NCI-H510A (cell line): ENCODE measurements at regions not wholly inside any gene's neighbourhood (a gene's known extent, or its start where the extent isn't known, plus 50 kb on each side); places are given as distances from the start of the nearest gene placed in this dataset.
"Not testable (repeated sequence)": the region's sequence is repeated elsewhere in the genome, so short reads cannot be mapped to it uniquely, and the experiment has no call there.

ENCODE experiments used
- DNase-seq: peaks from one replicate; lab custom pipeline; 2025; lab: John Stamatoyannopoulos, UW

GRCh38 chr10:11691319-11691755, 50.8 kb upstream of the ECHDC3 start:
- DNase-seq = no peak

DNA sequence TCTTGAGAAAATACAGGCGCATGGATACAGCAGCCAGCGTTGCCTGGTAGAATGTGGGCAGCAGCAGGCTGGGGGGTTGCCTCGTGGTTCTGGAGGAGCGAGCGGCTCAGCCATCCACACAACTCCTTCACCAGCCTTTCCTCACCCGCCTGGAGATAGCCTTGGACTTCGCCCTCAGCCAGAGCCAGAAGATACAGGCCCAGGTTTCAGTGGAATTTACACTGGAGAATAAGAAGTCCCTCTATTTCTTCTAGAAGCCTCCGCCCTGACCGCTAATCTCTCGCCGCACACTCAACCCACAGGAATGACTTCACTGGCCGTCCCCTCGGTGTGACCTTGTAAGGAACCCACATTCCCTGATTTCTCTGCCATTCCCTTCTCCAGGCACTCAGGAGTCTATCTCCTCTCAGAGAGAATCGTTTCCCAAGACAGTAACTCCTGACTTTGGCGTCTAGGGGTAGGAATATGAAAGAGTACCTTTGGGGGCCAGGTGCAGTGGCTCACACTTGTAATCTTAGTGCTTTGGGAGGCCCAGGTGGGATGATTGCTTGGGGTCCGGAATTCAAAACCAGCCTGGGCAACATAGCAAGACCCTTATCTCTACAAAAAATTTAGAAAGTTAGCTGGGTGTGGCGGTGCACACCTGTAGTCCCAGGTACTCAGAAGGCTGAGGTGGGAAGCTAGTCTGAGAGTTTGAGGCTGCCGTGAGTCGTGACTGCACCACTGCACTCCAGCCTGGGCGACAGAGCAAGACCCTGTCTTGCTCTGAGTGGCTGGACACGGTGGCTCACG, 52.0 kb upstream of the ECHDC3 start:
- no peak for DNase-seq

- DNase-seq = not testable (repeated sequence)
Observed at GRCh38 chr10:11688448-11688795, 53.8 kb upstream of the ECHDC3 start.

DNA sequence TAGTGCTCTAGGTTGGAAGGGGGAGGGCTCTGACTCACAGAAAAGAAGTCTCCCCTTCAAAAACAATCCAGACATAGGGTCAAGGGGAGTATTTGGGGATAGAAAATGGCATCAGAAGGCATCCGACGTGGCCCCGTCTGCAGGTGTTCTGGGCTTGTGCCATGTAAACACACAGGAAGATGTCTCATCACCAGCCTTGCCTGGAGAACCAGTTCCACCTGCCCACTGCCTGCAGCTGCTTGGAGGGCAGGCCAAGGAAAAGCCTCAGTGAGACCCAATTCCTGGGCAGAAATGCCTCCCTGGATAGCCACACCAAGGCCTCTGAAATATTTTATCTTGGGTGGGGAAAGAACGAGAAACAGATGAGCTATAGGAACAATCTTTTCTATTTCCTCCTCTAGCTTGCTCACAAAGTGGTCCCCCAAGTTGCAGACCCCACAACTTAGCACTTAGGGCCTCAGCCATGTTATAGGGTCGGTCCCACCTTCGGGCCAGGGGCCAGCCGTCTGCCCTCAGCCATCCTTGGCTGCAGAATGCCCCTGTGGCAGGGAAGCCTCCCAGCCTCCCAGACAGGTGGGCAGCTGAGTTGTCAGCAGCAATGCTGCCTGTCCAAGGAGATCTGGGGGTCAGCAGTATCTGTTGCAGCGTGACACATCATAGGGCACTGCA, 54.3 kb upstream of the ECHDC3 start:
- no peak for DNase-seq

DNA sequence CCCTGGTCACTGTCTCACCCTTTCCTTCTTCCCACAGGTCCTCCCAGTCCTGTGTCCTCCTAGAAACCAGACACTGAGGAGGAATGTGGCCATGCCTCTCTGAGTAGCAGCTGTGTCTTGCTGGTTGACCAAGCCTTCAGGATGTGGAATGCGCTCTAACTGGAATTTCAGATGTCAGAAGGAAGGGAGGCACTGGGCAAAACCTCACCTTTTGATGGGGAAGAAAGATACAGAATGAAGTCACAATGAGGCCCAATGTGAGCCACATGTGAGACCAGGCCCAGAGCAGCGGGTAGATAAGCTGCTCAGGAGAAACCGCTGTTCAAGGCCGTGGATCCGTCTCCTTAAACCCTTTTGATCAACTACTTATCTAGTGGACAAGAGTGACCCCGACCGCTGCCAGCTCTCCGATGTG, 54.8 kb upstream of the ECHDC3 start:
- DNase-seq = no peak

- DNase-seq = peak; percentile 49
Observed at GRCh38 chr10:11685787-11686218, 56.4 kb upstream of the ECHDC3 start.

DNA sequence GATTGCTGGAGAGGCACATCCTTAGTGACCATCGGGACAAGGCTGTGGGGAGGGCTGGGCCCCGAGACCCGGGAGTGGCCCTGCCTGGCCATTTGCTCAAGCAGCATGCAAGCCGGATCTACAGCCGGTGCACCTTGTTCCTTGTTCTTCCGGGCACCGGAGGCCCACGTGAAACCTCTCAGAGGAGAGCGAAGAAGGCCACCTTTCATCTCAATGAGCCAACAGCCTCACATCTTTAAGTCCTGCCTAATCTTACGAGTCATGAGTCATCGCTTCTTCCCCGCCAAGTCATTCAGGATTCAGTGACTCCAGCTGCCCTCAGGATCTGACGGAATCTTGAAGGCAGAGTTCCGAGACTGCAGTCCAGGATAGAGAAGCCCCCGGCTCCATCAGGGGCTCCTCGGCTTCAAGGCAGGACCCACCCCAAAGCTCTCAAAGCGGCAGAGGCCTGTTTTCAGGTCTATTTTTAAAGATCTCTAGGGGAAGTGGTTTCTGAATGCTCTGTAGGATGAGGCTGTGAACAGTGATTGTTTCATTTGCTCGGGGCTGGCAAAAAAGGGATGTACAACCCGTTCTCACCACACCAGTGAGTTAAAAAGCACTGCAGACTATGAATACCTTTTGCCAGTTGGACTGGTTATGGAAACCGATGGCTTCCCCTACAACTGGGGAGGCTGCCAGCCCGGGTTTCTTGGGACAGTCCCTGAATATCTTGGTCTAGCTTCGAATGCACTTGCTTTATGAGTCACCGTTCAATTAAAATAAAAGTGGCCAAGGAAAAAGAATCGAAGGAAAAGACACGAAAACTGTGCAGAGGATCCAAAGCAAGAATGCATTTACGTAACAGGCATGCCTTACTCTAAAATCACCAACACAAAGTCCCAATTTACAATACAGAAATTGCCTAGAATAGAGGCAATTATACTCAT, 57.2 kb upstream of the ECHDC3 start:
- DNase-seq = no peak

DNA sequence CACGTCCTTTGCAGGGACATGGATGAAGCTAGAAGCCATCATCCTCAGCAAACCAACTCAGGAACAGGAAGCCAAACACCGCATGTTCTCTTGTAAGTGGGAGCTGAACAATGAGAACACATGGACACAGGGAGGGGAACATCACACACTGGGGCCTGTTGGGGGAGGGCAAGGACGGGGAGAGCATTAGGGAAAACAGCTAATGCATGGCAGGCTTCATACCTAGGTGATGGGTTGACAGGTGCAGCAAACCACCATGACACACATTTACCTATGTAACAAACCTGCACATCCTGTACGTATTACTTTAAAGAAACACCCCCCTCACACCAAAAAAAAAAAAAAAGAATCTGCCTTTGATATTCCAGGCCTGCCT, 57.9 kb upstream of the ECHDC3 start:
- peak; percentile 8 for DNase-seq

- no peak for DNase-seq
Observed at GRCh38 chr10:11683529-11684320, 58.5 kb upstream of the ECHDC3 start.

- DNase-seq = no peak
Observed at GRCh38 chr10:11682851-11683250, 59.3 kb upstream of the ECHDC3 start.

GRCh38 chr10:11682267-11682683, 59.9 kb upstream of the ECHDC3 start:
- DNase-seq = no peak

GRCh38 chr10:11680496-11680895, 61.7 kb upstream of the ECHDC3 start:
- DNase-seq = no peak

DNA sequence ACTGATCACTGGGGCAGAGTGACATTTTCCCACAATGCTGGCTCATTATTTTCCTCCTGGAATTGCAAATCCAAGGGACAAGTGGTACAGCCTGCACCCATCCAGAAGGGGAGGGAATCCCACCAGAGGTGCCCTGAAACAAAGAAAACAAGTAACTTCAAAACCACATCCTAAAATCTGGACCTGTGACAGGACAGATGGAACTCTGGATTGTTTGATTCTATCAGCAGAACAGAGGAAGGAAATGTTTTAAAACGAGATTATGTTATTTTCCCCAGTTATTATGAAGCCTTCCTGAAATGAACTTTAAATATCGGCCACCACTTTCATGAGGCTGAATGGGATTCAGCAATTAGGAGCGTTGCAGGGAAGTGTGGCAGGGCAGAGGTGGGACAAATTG, 62.2 kb upstream of the ECHDC3 start:
- DNase-seq = no peak

GRCh38 chr10:11678074-11678793, 63.9 kb upstream of the ECHDC3 start:
- DNase-seq = no peak

DNA sequence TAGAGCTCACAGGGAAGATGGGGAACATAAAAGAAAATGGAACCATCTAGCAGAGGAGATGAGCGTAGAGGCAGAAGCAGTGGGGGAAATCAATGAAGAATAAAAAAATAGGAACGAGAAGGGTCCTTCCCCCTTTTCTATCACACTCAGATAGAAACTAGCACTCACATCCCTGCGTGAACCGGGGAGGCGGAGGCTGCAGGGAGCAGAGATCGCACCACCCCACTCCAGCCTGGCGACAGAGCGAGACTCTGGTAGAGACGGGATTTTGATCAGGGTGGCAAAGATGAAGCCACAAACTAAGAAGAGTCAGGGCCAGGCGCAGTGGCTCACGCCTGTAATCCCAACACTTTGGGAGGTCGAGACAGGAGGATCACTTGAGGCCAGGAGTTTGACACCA, 64.7 kb upstream of the ECHDC3 start:
- no peak for DNase-seq

- DNase-seq = no peak
Observed at GRCh38 chr10:11673346-11674280, 62.2 kb upstream of the USP6NL start.

- DNase-seq = no peak
Observed at GRCh38 chr10:11672836-11673235, 61.4 kb upstream of the USP6NL start.

GRCh38 chr10:11670381-11670780, 58.9 kb upstream of the USP6NL start:
- no peak for DNase-seq

DNA sequence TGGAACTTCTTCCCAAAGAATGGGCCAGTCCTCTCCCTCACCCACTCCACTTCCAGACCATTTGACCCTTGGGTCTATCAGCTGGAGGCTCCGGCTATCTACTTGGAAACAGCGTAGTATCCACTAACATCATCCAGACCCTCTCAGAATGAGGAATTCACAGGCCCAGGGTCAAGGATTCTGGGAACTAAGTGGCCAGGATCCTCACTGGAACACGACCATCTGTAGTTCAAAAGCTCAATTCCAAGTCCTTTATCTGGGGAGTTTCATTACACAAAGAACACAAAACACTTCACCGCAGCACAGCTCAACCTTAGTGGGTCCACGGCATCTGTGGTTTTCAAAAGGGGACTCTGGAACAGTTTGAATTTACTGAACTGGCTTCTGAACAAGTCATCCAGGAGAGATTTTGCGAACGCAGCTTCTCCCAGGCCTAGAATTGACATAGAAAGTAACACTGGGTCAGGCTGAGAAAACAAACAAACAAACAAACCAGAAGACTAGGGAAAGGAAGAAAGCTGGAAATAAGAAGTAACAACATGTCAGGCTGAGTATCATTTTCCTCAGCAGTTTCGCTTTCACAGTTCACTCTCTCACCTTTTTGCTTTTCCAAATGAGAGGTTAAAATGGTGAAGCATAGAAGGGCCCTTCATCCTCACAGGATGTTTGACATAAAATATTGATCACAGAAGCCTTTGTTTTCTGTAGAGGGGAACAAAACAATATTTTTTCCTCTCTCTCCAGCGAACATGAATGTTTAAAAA, 57.6 kb upstream of the USP6NL start:
- no peak for DNase-seq
